Heart right ventricle (tissue), 16 donors: ENCODE measurements at regions not wholly inside any gene's neighbourhood (a gene's known extent, or its start where the extent isn't known, plus 50 kb on each side); places are given as distances from the start of the nearest gene placed in this dataset.

Experiments
- ATAC-seq, 8 donors: fragments of 200-7000 bp; cut with Tn5 transposase; one replicate each; pipeline ENCODE4 v1.9.1; 2020; ENCODE audit warnings: mild to moderate bottlenecking in 8 of 8, moderate library complexity in 8 of 8, moderate number of reproducible peaks in 1 of 8
- DNase-seq, 2 donors: peaks; one replicate each; pipeline ENCODE4 v3.0.0-alpha.2; 2020
- H3K27ac ChIP-seq, 10 donors: fragments of 200-600 bp; sonication (generic) in 2 of 10; one replicate each; pipeline versions ENCODE4 v1.5.0 to v1.8.0; 2020 to 2022; ENCODE audit warnings: mild to moderate bottlenecking in 3 of 10
- H3K27me3 ChIP-seq, 7 donors: fragments of 200-600 bp; one replicate each; pipeline ENCODE4 v1.8.0; 2021 to 2022; ENCODE audit warnings: mild to moderate bottlenecking in 2 of 7
- H3K36me3 ChIP-seq, 9 donors: fragments of 200-600 bp; sonication (generic) in 1 of 9; one replicate each; pipeline versions ENCODE4 v1.5.0 to v1.8.0; 2020 to 2022; ENCODE audit warnings: mild to moderate bottlenecking in 2 of 9
- H3K4me1 ChIP-seq, 9 donors: fragments of 200-600 bp; sonication (generic) in 1 of 9; one replicate each; pipeline versions ENCODE4 v1.5.0 to v1.8.0; 2020 to 2022; ENCODE audit warnings: mild to moderate bottlenecking in 4 of 9
- H3K4me3 ChIP-seq, 10 donors: fragments of 200-600 bp; sonication (generic) in 2 of 10; one replicate each; pipeline versions ENCODE4 v1.5.0 to v1.8.0; 2020 to 2022; ENCODE audit warnings: mild to moderate bottlenecking in 7 of 10, moderate library complexity in 2 of 10
- H3K9me3 ChIP-seq, 11 donors: fragments of 200-600 bp in 10 of 11; sonication (generic) in 2 of 11; one replicate each; pipeline versions ENCODE4 v1.5.0 to v1.8.0; 2013 to 2022; ENCODE audit warnings: mild to moderate bottlenecking in 2 of 11, control low read depth in 1 of 11, moderate library complexity in 1 of 11
- CTCF ChIP-seq, 9 donors: fragments of 200-600 bp; sonication (generic) in 2 of 9; IDR thresholded peaks; one replicate each; pipeline versions ENCODE4 v1.5.0 to v1.8.0; 2021 to 2022; ENCODE audit warnings: antibody characterized with exemption in 9 of 9, mild to moderate bottlenecking in 5 of 9, moderate library complexity in 1 of 9
- WGBS, 2 donors: extraction: QIAGEN DNeasy Blood & Tissue Kit; methylation state at CpG; one replicate each; pipeline ENCODE4 v1.1.7; 2013; ENCODE audit warnings: inconsistent platforms in 1 of 2; 5-methylcytosine and 5-hydroxymethylcytosine counted together
- intact Hi-C, 10 donors: fragments of 100-400 bp; cut with DNase I; formaldehyde crosslinking; loops; one replicate each; pipeline versions ENCODE4 v1.11.1 to v1.14.2; 2022
- donor health status: Arrhythmogenic right ventricular cardiomyopathy.
- donor health status: ischemic (EF 13 %, LVEDD 7.1; RV severe dilation, severe dysfunction).
- donor health status: healthy with polysubstance abuse.
- donor health status: DM: no; HTN: yes; CAD: no.
- donor health status: DM: no; HTN: no; CAD: no.
- donor health status: ischemic (EF 25% LVEDD 6.9; RV normal size, moderate dysfunction).
- donor health status: ischemic (EF 25% LVEDD 5.7; RV mildly dilated, moderate dysfunction).
- donor health status: healthy.
- donor health status: DM: yes; HTN: yes; CAD: no.
- donor health status: Ischemic cardiomyopathy.
- donor health status: ischemic (EF 35%, LVEDD 5.7; RV mildly dilated, moderate dysfunction).
- donor health status: nonischemic (EF 11% LVEDD 7.7; RV severe dilation, severe dysfunction).
- donor health status: DM: yes; HTN: yes; CAD: no.
- donor health status: PGD.
- donor health status: ischemic (EF 29% LVEDD 5.4; RV normal size, mild dysfunction).
- donor health status: nonischemic (EF 23%, LVEDD 6.1; RV moderate dilation, normal function).

- Histone ChIP-seq H3K27me3 (peaks cover 0 to 3% (median 0%) of the 10 kb centered on the region in 7 donors), H3K4me3 (no peak overlapping the region), H3K27ac (no peak overlapping the region), H3K36me3 (no peaks in the 10 kb centered on the region), H3K4me1 (no peaks in the 10 kb centered on the region), H3K9me3 (peaks cover 0 to 14% (median 0%) of the 10 kb centered on the region in 11 donors)
- TF ChIP-seq CTCF (IDR thresholded peaks at IDR 0.05): no peak
- WGBS, 2 donors: 23 to 80% methylated on average over 2 of the region's 2 CpGs
- intact Hi-C loops: no loop called here
- ATAC-seq (no peak), DNase-seq (no peak)
Measured at GRCh38 chr4:166172619-166173018, 299.6 kb downstream of the TLL1 start.

- no peaks in the 10 kb centered on the region for H3K36me3 ChIP-seq
Measured at GRCh38 chr4:166174717-166175490, 301.9 kb downstream of the TLL1 start.

GRCh38 chr4:166182145-166182544, 309.1 kb downstream of the TLL1 start:
- Histone ChIP-seq H3K9me3 (peaks cover 0 to 3% (median 0%) of the 10 kb centered on the region in 11 donors), H3K27me3 (peaks cover 0 to 14% (median 0%) of the 10 kb centered on the region in 7 donors), H3K4me1 (no peaks in the 10 kb centered on the region), H3K36me3 (no peaks in the 10 kb centered on the region), H3K27ac (no peak overlapping the region), H3K4me3 (no peak overlapping the region)
- 85 to 91% methylated on average over 2 of the region's 2 CpGs for WGBS, 2 donors
- TF ChIP-seq CTCF (IDR thresholded peaks at IDR 0.05): no peak
- DNase-seq (no peak), ATAC-seq (no peak)
- intact Hi-C loops: no loop called here

More at GRCh38 chr4:166174717-166175490, 301.9 kb downstream of the TLL1 start:
- DNase-seq (no peak), ATAC-seq (no peak)
- intact Hi-C loops: no loop called here
- Histone ChIP-seq H3K9me3 (peaks cover 0 to 14% (median 0%) of the 10 kb centered on the region in 11 donors), H3K4me1 (no peaks in the 10 kb centered on the region), H3K4me3 (no peak overlapping the region), H3K27me3 (peaks cover 0 to 14% (median 0%) of the 10 kb centered on the region in 7 donors), H3K27ac (no peak overlapping the region)
- TF ChIP-seq CTCF (IDR thresholded peaks at IDR 0.05): no peak
- WGBS, 2 donors: 73 to 75% methylated on average over 4 of the region's 4 CpGs

GRCh38 chr4:166195101-166195500, 322.1 kb downstream of the TLL1 start:
- DNase-seq (no peak), ATAC-seq (no peak)
- H3K27me3 ChIP-seq: no peaks in the 10 kb centered on the region
- H3K9me3 ChIP-seq: no peaks in the 10 kb centered on the region
- intact Hi-C loops: no loop called here
- H3K27ac ChIP-seq: no peak overlapping the region
- H3K4me1 ChIP-seq: no peaks in the 10 kb centered on the region
- no peak overlapping the region for H3K4me3 ChIP-seq
- no peaks in the 10 kb centered on the region for H3K36me3 ChIP-seq
- no peak for TF ChIP-seq CTCF (IDR thresholded peaks at IDR 0.05)
